Astrocyte (in vitro differentiated cells and primary cell): ENCODE measurements at regions not wholly inside any gene's neighbourhood (a gene's known extent, or its start where the extent isn't known, plus 50 kb on each side); places are given as distances from the start of the nearest gene placed in this dataset.

Experiments
- EZH2 ChIP-seq: IDR thresholded peaks from 2 replicates; pipeline ENCODE4 v1.6.1; 2012; ENCODE audit warnings: mild to moderate bottlenecking, low read length, inconsistent platforms; ENCODE audit not compliant: insufficient read depth
- TF ChIP-seq, protein P1 (sequence below): IDR thresholded peaks from 2 replicates; pipeline ENCODE4 v1.5.1; 2011; ENCODE audit warnings: low read depth, mild to moderate bottlenecking, inconsistent platforms, low read length, moderate library complexity; ENCODE audit not compliant: insufficient read depth

GRCh38 chr3:82834098-82834497 lies 1072.7 kb upstream of the GBE1 start:
- TF ChIP-seq, protein P1, sequence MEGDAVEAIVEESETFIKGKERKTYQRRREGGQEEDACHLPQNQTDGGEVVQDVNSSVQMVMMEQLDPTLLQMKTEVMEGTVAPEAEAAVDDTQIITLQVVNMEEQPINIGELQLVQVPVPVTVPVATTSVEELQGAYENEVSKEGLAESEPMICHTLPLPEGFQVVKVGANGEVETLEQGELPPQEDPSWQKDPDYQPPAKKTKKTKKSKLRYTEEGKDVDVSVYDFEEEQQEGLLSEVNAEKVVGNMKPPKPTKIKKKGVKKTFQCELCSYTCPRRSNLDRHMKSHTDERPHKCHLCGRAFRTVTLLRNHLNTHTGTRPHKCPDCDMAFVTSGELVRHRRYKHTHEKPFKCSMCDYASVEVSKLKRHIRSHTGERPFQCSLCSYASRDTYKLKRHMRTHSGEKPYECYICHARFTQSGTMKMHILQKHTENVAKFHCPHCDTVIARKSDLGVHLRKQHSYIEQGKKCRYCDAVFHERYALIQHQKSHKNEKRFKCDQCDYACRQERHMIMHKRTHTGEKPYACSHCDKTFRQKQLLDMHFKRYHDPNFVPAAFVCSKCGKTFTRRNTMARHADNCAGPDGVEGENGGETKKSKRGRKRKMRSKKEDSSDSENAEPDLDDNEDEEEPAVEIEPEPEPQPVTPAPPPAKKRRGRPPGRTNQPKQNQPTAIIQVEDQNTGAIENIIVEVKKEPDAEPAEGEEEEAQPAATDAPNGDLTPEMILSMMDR = no peak
- TF ChIP-seq EZH2 = no peak
